ENCODE measurements at regions not wholly inside any gene's neighbourhood (a gene's known extent, or its start where the extent isn't known, plus 50 kb on each side); places are given as distances from the start of the nearest gene placed in this dataset.

GRCh38 chr7:155178096-155178495, 108.0 kb downstream of the HTR5A start:
- no peak for DNase-seq (ENCODE audit: low read depth in 2 of 2, low spot score in 1 of 2)

GRCh38 chr7:155181768-155182167, 111.6 kb downstream of the HTR5A start:
- no peak for DNase-seq (ENCODE audit: low read depth in 2 of 2, low spot score in 1 of 2)

- DNase-seq (ENCODE audit: low read depth in 2 of 2, low spot score in 1 of 2) = no peak
Observed at GRCh38 chr7:155182406-155182970, 112.4 kb downstream of the HTR5A start.

GRCh38 chr7:155183655-155184054, 113.5 kb downstream of the HTR5A start:
- DNase-seq (ENCODE audit: low read depth in 2 of 2, low spot score in 1 of 2) = no peak

GRCh38 chr7:155184923-155185322, 112.8 kb upstream of the INSIG1 start:
- DNase-seq (ENCODE audit: low read depth in 2 of 2, low spot score in 1 of 2) = no peak

- DNase-seq (ENCODE audit: low read depth in 2 of 2, low spot score in 1 of 2) = no peak
Observed at GRCh38 chr7:155187061-155187785, 110.5 kb upstream of the INSIG1 start.

- no peak for DNase-seq (ENCODE audit: low read depth in 2 of 2, low spot score in 1 of 2)
Observed at GRCh38 chr7:155188357-155188756, 109.3 kb upstream of the INSIG1 start.

- DNase-seq (ENCODE audit: low read depth in 2 of 2, low spot score in 1 of 2) = no peak
Observed at GRCh38 chr7:155188821-155189581, 108.7 kb upstream of the INSIG1 start.

GRCh38 chr7:155189590-155189989, 108.1 kb upstream of the INSIG1 start:
- DNase-seq (ENCODE audit: low read depth in 2 of 2, low spot score in 1 of 2) = no peak

- DNase-seq (ENCODE audit: low read depth in 2 of 2, low spot score in 1 of 2) = peak; percentile 18 to 53
Observed at GRCh38 chr7:155190688-155191087, 107.0 kb upstream of the INSIG1 start.

- no peak for DNase-seq (ENCODE audit: low read depth in 2 of 2, low spot score in 1 of 2)
Observed at GRCh38 chr7:155191137-155191536, 106.5 kb upstream of the INSIG1 start.

- DNase-seq (ENCODE audit: low read depth in 2 of 2, low spot score in 1 of 2) = no peak
Observed at GRCh38 chr7:155191901-155192478, 105.7 kb upstream of the INSIG1 start.

GRCh38 chr7:155192961-155193640, 104.6 kb upstream of the INSIG1 start:
- DNase-seq (ENCODE audit: low read depth in 2 of 2, low spot score in 1 of 2) = no peak

- no peak for DNase-seq (ENCODE audit: low read depth in 2 of 2, low spot score in 1 of 2)
Observed at GRCh38 chr7:155193716-155194115, 104.0 kb upstream of the INSIG1 start.

GRCh38 chr7:155194382-155195140, 103.1 kb upstream of the INSIG1 start:
- DNase-seq (ENCODE audit: low read depth in 2 of 2, low spot score in 1 of 2) = no peak

GRCh38 chr7:155195939-155196523, 101.6 kb upstream of the INSIG1 start:
- no peak for DNase-seq (ENCODE audit: low read depth in 2 of 2, low spot score in 1 of 2)

GRCh38 chr7:155198196-155198892, 99.3 kb upstream of the INSIG1 start:
- no peak for DNase-seq (ENCODE audit: low read depth in 2 of 2, low spot score in 1 of 2)

- DNase-seq (ENCODE audit: low read depth in 2 of 2, low spot score in 1 of 2) = peak; percentile 15 to 35
Observed at GRCh38 chr7:155198901-155199845, 98.5 kb upstream of the INSIG1 start.
